OCI-LY3 (cell line): ENCODE measurements at regions not wholly inside any gene's neighbourhood (a gene's known extent, or its start where the extent isn't known, plus 50 kb on each side); places are given as distances from the start of the nearest gene placed in this dataset.
A peak's percentile ranks its signal among the peaks of the same experiment; 100 is the strongest.

ENCODE experiments used
- H2AFZ ChIP-seq: fragments of 200-600, 300-600 bp; shearing (Covaris generic); 2 replicates; pipeline ENCODE4 v1.6.0; 2014; ENCODE audit warnings: antibody characterized with exemption, low read depth, low read length
- H3K27ac ChIP-seq: fragments of 200-600, 300-600 bp; sonication (generic); 2 replicates; pipeline ENCODE4 v1.5.1; 2014; ENCODE audit warnings: mild to moderate bottlenecking, low read length, moderate library complexity, mixed read lengths
- H3K27me3 ChIP-seq: fragments of 200-600, 300-600 bp; sonication (generic); 2 replicates; pipeline ENCODE4 v1.6.1; 2014; ENCODE audit warnings: low read depth, low read length, mixed read lengths
- H3K36me3 ChIP-seq: fragments of 200-600, 300-600 bp; sonication (generic); replicated peaks from 2 replicates; pipeline ENCODE3; 2014; ENCODE audit warnings: low read depth, low read length, mixed read lengths
- H3K4me1 ChIP-seq: fragments of 300-600, 200-600 bp; sonication (generic); 2 replicates; pipeline ENCODE4 v1.6.1; 2014; ENCODE audit warnings: low read length, mixed read lengths
- H3K4me2 ChIP-seq: fragments of 200-600, 300-600 bp; sonication (generic); 2 replicates; pipeline ENCODE4 v1.6.1; 2014; ENCODE audit warnings: low read length, mixed read lengths
- H3K4me3 ChIP-seq: fragments of 300-600, 200-600 bp; sonication (generic); 2 replicates; pipeline ENCODE4 v1.5.1; 2014; ENCODE audit warnings: antibody characterized with exemption, mild to moderate bottlenecking, low read length, moderate library complexity
- H3K79me2 ChIP-seq: fragments of 300-600, 200-600 bp; shearing (Covaris generic); 2 replicates; pipeline ENCODE4 v1.6.1; 2014; ENCODE audit warnings: mild to moderate bottlenecking, low read length, mixed read lengths
- H3K9ac ChIP-seq: fragments of 300-600, 200-600 bp; shearing (Covaris generic); 2 replicates; pipeline ENCODE4 v1.6.0; 2014; ENCODE audit warnings: mild to moderate bottlenecking, low read length, moderate library complexity
- H3K9me3 ChIP-seq: fragments of 200-600, 300-600 bp; shearing (Covaris generic); 2 replicates; pipeline ENCODE4 v1.6.1; 2014; ENCODE audit warnings: low read length, mixed read lengths; ENCODE audit not compliant: insufficient read depth
- H4K20me1 ChIP-seq: fragments of 200-600, 300-600 bp; sonication (generic); 2 replicates; pipeline ENCODE4 v1.6.1; 2016; ENCODE audit warnings: low read length, mixed read lengths; ENCODE audit not compliant: insufficient read depth
- EZH2phosphoT487 ChIP-seq: fragments of 200-600 bp; shearing (Covaris generic); IDR thresholded peaks from 2 replicates; pipeline ENCODE4 v1.6.1; 2018; ENCODE audit warnings: antibody characterized with exemption, mixed run types, low read depth
- TF ChIP-seq, protein P1 (sequence below): fragments of 200-600, 300-600 bp; sonication (generic); IDR thresholded peaks from 2 replicates; pipeline ENCODE4 v1.5.1; 2014; ENCODE audit warnings: antibody characterized with exemption, low read length, low read depth

GRCh38 chr5:24376616-24377015, 268.2 kb downstream of the CDH10 start:
- no peak overlapping the region for H3K4me3 ChIP-seq
- no peaks in the 10 kb centered on the region for H3K79me2 ChIP-seq
- no peak overlapping the region for H2AFZ ChIP-seq
- no peaks in the 10 kb centered on the region for H3K27me3 ChIP-seq
- H3K9ac ChIP-seq, result no peak overlapping the region
- H4K20me1 ChIP-seq, result no peaks in the 10 kb centered on the region
- no peak overlapping the region for H3K4me2 ChIP-seq
- H3K27ac ChIP-seq, result no peak overlapping the region
- no peaks in the 10 kb centered on the region for H3K9me3 ChIP-seq
- H3K36me3 ChIP-seq, result no peaks in the 10 kb centered on the region
- TF ChIP-seq, protein P1, sequence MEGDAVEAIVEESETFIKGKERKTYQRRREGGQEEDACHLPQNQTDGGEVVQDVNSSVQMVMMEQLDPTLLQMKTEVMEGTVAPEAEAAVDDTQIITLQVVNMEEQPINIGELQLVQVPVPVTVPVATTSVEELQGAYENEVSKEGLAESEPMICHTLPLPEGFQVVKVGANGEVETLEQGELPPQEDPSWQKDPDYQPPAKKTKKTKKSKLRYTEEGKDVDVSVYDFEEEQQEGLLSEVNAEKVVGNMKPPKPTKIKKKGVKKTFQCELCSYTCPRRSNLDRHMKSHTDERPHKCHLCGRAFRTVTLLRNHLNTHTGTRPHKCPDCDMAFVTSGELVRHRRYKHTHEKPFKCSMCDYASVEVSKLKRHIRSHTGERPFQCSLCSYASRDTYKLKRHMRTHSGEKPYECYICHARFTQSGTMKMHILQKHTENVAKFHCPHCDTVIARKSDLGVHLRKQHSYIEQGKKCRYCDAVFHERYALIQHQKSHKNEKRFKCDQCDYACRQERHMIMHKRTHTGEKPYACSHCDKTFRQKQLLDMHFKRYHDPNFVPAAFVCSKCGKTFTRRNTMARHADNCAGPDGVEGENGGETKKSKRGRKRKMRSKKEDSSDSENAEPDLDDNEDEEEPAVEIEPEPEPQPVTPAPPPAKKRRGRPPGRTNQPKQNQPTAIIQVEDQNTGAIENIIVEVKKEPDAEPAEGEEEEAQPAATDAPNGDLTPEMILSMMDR, result no peak
- no peak for TF ChIP-seq EZH2phosphoT487
- H3K4me1 ChIP-seq, result no peaks in the 10 kb centered on the region

GRCh38 chr5:24381861-24382489, 262.8 kb downstream of the CDH10 start:
- H4K20me1 ChIP-seq, result no peaks in the 10 kb centered on the region
- H3K27ac ChIP-seq, result no peak overlapping the region
- TF ChIP-seq, protein P1, result no peak
- no peak for TF ChIP-seq EZH2phosphoT487
- no peak overlapping the region for H3K4me2 ChIP-seq
- no peaks in the 10 kb centered on the region for H3K36me3 ChIP-seq
- no peak overlapping the region for H3K4me3 ChIP-seq
- no peaks in the 10 kb centered on the region for H3K27me3 ChIP-seq
- H3K79me2 ChIP-seq, result no peaks in the 10 kb centered on the region
- H2AFZ ChIP-seq, result 0 out of 2 replicates have a peak overlapping the region, but pooled peaks have one; percentile 54
- H3K9ac ChIP-seq, result no peak overlapping the region
- H3K9me3 ChIP-seq, result no peaks in the 10 kb centered on the region
- no peaks in the 10 kb centered on the region for H3K4me1 ChIP-seq

- H3K36me3 ChIP-seq, result no peaks in the 10 kb centered on the region
- H3K79me2 ChIP-seq, result no peaks in the 10 kb centered on the region
- no peak overlapping the region for H2AFZ ChIP-seq
- TF ChIP-seq EZH2phosphoT487, result no peak
- TF ChIP-seq, protein P1, result no peak
- no peak overlapping the region for H3K4me3 ChIP-seq
- no peak overlapping the region for H3K4me2 ChIP-seq
- H3K27me3 ChIP-seq, result no peaks in the 10 kb centered on the region
- no peaks in the 10 kb centered on the region for H4K20me1 ChIP-seq
- no peak overlapping the region for H3K9ac ChIP-seq
- no peaks in the 10 kb centered on the region for H3K9me3 ChIP-seq
- no peaks in the 10 kb centered on the region for H3K4me1 ChIP-seq
- H3K27ac ChIP-seq, result no peak overlapping the region
These were observed 259.7 kb downstream of the CDH10 start for GRCh38 chr5:24385070-24385469.

GRCh38 chr5:24385617-24386016, 259.2 kb downstream of the CDH10 start:
- H3K36me3 ChIP-seq, result no peaks in the 10 kb centered on the region
- TF ChIP-seq EZH2phosphoT487, result no peak
- TF ChIP-seq, protein P1, result no peak
- H3K4me2 ChIP-seq, result no peak overlapping the region

More at GRCh38 chr5:24385617-24386016, 259.2 kb downstream of the CDH10 start:
- no peak overlapping the region for H3K27ac ChIP-seq
- H4K20me1 ChIP-seq, result no peaks in the 10 kb centered on the region
- no peaks in the 10 kb centered on the region for H3K27me3 ChIP-seq
- no peaks in the 10 kb centered on the region for H3K79me2 ChIP-seq
- no peaks in the 10 kb centered on the region for H3K4me1 ChIP-seq
- no peak overlapping the region for H3K4me3 ChIP-seq
- H3K9me3 ChIP-seq, result no peaks in the 10 kb centered on the region
- no peak overlapping the region for H2AFZ ChIP-seq
- no peak overlapping the region for H3K9ac ChIP-seq
